ENCODE measurements at regions not wholly inside any gene's neighbourhood (a gene's known extent, or its start where the extent isn't known, plus 50 kb on each side); places are given as distances from the start of the nearest gene placed in this dataset.

GRCh38 chr6:4342407-4343137, 207.2 kb upstream of the ECI2 start:
- DNase-seq (ENCODE audit: insufficient read length, low spot score, missing footprints): no peak

GRCh38 chr6:4341078-4341797, 205.9 kb upstream of the ECI2 start:
- H3K9me3 ChIP-seq (ENCODE audit: low read depth, low read length): no peaks in the 10 kb centered on the region
- no peak overlapping the region for H2AFZ ChIP-seq (ENCODE audit: low read length)
- DNase-seq (ENCODE audit: insufficient read length, low spot score, missing footprints): no peak
- H3K36me3 ChIP-seq (ENCODE audit: insufficient read depth, low read length): no peaks in the 10 kb centered on the region
- H3K4me1 ChIP-seq (ENCODE audit: insufficient read depth, low read length): no peaks in the 10 kb centered on the region
- H4K20me1 ChIP-seq (ENCODE audit: insufficient read depth, low read length): no peaks in the 10 kb centered on the region
- no peak overlapping the region for H3K27ac ChIP-seq (ENCODE audit: low read depth, low read length)
- no peak for TF ChIP-seq CTCF (IDR thresholded peaks at IDR 0.05; ENCODE audit: extremely low read depth, low read depth, low read length)
- no peaks in the 10 kb centered on the region for H3K79me2 ChIP-seq (ENCODE audit: insufficient read depth, low read length)
- no peak overlapping the region for H3K4me2 ChIP-seq (ENCODE audit: insufficient read depth, low read length)
- H3K4me3 ChIP-seq (ENCODE audit: insufficient read depth, low read length): no peak overlapping the region
- no peaks in the 10 kb centered on the region for H3K27me3 ChIP-seq (ENCODE audit: insufficient read depth, low read length)

More at GRCh38 chr6:4342407-4343137, 207.2 kb upstream of the ECI2 start:
- no peak for TF ChIP-seq CTCF (IDR thresholded peaks at IDR 0.05; ENCODE audit: extremely low read depth, low read depth, low read length)
- no peak overlapping the region for H2AFZ ChIP-seq (ENCODE audit: low read length)
- no peak overlapping the region for H3K4me3 ChIP-seq (ENCODE audit: insufficient read depth, low read length)
- no peaks in the 10 kb centered on the region for H3K9me3 ChIP-seq (ENCODE audit: low read depth, low read length)
- no peaks in the 10 kb centered on the region for H3K27me3 ChIP-seq (ENCODE audit: insufficient read depth, low read length)
- no peaks in the 10 kb centered on the region for H4K20me1 ChIP-seq (ENCODE audit: insufficient read depth, low read length)
- no peak overlapping the region for H3K27ac ChIP-seq (ENCODE audit: low read depth, low read length)
- no peaks in the 10 kb centered on the region for H3K36me3 ChIP-seq (ENCODE audit: insufficient read depth, low read length)
- H3K79me2 ChIP-seq (ENCODE audit: insufficient read depth, low read length): no peaks in the 10 kb centered on the region
- H3K4me1 ChIP-seq (ENCODE audit: insufficient read depth, low read length): no peaks in the 10 kb centered on the region
- H3K4me2 ChIP-seq (ENCODE audit: insufficient read depth, low read length): no peak overlapping the region

- H4K20me1 ChIP-seq (ENCODE audit: insufficient read depth, low read length): no peaks in the 10 kb centered on the region
- no peak for TF ChIP-seq CTCF (IDR thresholded peaks at IDR 0.05; ENCODE audit: extremely low read depth, low read depth, low read length)
- DNase-seq (ENCODE audit: insufficient read length, low spot score, missing footprints): no peak
- no peak overlapping the region for H3K4me2 ChIP-seq (ENCODE audit: insufficient read depth, low read length)
- no peaks in the 10 kb centered on the region for H3K9me3 ChIP-seq (ENCODE audit: low read depth, low read length)
- H3K4me3 ChIP-seq (ENCODE audit: insufficient read depth, low read length): no peak overlapping the region
- no peak overlapping the region for H3K27ac ChIP-seq (ENCODE audit: low read depth, low read length)
- no peaks in the 10 kb centered on the region for H3K79me2 ChIP-seq (ENCODE audit: insufficient read depth, low read length)
- H3K36me3 ChIP-seq (ENCODE audit: insufficient read depth, low read length): no peaks in the 10 kb centered on the region
- no peaks in the 10 kb centered on the region for H3K27me3 ChIP-seq (ENCODE audit: insufficient read depth, low read length)
- no peaks in the 10 kb centered on the region for H3K4me1 ChIP-seq (ENCODE audit: insufficient read depth, low read length)
- H2AFZ ChIP-seq (ENCODE audit: low read length): no peak overlapping the region
Measured at GRCh38 chr6:4340544-4340943, 205.2 kb upstream of the ECI2 start.

GRCh38 chr6:4338884-4339283, 203.5 kb upstream of the ECI2 start:
- H4K20me1 ChIP-seq (ENCODE audit: insufficient read depth, low read length): no peaks in the 10 kb centered on the region
- H2AFZ ChIP-seq (ENCODE audit: low read length): no peak overlapping the region
- H3K9me3 ChIP-seq (ENCODE audit: low read depth, low read length): no peaks in the 10 kb centered on the region
- no peak for TF ChIP-seq CTCF (IDR thresholded peaks at IDR 0.05; ENCODE audit: extremely low read depth, low read depth, low read length)
- no peak overlapping the region for H3K27ac ChIP-seq (ENCODE audit: low read depth, low read length)
- no peak overlapping the region for H3K4me2 ChIP-seq (ENCODE audit: insufficient read depth, low read length)
- no peaks in the 10 kb centered on the region for H3K4me1 ChIP-seq (ENCODE audit: insufficient read depth, low read length)
- H3K27me3 ChIP-seq (ENCODE audit: insufficient read depth, low read length): no peaks in the 10 kb centered on the region
- H3K4me3 ChIP-seq (ENCODE audit: insufficient read depth, low read length): no peak overlapping the region
- no peaks in the 10 kb centered on the region for H3K36me3 ChIP-seq (ENCODE audit: insufficient read depth, low read length)
- no peaks in the 10 kb centered on the region for H3K79me2 ChIP-seq (ENCODE audit: insufficient read depth, low read length)
- DNase-seq (ENCODE audit: insufficient read length, low spot score, missing footprints): no peak
